ENCODE measurements at regions not wholly inside any gene's neighbourhood (a gene's known extent, or its start where the extent isn't known, plus 50 kb on each side); places are given as distances from the start of the nearest gene placed in this dataset.

DNA sequence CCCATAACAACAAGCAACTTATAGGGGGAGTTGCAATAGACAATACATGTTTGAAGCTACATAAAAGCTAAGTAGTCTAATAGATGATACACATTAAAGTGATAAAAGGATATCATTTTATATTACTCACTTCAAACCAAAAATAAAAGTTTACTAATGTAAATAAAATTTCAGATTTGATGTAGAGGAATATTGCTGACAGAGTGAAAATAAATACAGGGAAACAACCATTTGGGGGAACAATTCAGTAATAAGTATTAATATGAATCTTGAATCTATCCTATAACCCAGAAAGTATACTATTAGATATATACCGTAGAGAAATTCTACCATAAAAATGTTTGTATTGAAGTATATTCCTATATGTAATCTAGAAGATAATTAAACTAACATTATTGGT lies 1248.9 kb upstream of the EPHA6 start:
- no peak for DNase-seq

DNA sequence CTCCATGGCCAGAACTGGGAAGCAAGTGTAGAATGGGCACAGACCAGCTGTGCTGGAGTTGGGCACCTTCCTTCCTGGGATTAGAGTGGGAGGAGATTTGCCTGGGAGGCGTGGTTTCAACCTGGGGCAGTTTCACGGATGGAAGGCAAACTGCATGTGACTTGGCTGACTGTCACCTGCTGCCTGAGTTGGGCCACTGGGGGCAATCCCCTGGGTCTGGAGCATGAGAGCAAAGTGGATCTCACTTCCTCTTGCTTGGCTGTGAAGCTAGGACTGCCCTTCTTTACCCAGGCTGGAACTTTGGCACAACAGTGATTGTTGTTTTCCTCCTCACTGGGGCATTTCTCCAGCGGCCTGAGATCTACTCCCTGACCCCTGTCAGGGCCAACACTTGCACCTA lies 1247.0 kb upstream of the EPHA6 start:
- no peak for DNase-seq

DNA sequence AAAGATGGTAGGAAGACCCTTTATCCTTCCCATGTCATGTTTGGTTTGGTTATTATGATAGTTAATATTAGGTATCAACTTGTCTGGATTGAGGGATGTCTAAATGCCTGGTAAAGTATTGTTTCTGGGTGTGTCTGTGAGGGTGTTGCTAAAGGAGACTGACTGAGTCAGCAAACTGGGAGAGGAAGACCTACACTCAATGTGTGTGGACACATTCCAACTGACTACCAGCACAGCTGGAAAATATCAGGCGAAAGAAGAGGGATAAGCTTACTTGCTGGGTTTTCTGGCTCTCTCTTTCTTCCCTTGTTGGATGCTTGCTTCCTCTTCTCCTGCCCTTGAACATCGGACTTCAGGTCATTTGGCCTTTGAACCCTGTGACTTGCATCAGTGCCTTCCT lies 1227.6 kb upstream of the EPHA6 start:
- DNase-seq, result no peak

DNA sequence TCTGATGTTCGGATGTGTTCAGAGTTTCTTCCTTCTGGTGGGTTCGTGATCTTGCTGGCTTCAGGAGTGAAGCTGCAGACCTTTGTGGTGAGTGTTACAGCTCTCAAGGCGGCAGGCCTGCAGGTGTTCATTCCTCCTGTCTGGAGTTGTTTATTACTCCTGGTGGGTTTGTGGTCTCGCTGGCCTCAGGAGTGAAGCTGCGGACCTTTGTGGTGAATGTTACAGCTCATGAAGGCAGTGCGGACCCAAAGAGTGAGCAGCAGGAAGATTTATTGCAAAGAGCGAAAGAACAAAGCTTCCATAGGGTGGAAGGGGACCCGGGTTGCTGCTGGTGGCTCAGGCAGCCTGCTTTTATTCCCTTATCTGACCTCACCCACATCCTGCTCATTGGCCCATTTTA lies 1226.8 kb upstream of the EPHA6 start:
- peak; percentile 0 for DNase-seq

DNA sequence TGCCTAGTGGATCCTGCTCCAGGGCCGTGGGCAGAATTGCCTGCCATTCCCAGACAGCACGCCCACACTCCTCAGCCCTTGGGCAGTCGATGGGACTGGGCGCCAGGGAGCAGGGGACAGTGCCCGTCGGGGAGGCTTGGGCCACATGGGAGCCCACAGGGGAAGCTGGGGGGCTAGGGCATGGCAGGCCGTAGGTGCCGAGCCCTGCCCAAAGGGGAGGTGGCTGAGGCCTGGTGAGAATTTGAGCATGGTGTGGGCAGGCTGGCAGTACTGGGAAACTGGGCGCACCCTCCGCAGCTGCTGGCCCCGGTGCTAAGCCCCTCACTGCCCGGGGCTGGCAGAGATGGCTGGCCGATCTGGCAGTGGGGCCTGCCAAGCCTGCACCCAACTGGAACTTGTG lies 1225.9 kb upstream of the EPHA6 start:
- DNase-seq, result no peak

DNA sequence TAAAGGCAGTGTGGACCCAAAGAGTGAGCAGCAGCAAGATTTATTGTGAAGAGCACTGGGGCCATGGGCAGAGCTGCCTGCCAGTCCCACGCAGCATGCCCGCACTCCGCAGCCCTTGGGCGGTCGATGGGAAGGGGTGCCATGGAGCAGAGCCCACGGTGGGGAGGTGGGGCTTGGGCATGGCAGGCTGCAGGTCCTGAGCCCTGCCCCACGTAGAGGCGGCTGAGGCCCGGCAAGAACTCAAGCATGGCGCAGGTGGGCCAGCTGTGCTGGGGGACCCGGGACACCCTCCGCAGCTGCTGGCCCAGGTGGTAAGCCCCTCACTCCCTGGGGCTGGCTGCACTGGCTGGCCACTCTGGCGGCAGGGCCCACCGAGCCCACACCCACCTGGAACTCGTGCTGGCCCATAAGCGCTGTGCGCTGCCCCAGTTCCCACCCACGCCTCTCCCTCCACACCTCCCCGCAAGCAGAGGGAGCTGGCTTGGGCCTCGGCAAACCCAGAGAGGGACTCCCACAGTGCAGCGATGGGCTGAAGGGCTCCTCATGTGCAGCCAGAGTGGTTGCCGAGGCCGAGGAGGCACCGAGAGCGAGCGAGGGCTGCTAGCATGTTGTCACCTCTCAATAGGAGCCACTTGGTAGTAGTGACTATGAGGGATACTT lies 1218.8 kb upstream of the EPHA6 start:
- DNase-seq, result no peak

DNA sequence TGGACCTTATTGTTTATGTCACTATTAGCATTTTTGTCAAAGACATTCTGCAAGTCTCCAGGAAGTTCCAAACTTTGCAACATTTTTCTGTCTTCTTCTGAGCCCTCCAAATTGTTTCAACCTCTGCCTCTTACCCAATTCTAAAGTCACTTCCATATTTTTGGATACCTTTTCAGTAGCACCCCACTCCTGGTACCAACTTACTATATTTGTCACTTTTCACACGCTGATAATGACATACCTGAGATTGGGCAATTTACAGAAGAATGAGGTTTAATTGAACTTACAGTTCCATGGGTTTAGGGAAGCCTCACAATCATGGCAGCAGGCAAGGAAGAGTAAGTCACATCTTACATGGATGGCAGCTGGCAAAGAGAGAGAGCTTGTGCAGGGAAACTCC lies 1206.5 kb upstream of the EPHA6 start:
- DNase-seq, result no peak

DNA sequence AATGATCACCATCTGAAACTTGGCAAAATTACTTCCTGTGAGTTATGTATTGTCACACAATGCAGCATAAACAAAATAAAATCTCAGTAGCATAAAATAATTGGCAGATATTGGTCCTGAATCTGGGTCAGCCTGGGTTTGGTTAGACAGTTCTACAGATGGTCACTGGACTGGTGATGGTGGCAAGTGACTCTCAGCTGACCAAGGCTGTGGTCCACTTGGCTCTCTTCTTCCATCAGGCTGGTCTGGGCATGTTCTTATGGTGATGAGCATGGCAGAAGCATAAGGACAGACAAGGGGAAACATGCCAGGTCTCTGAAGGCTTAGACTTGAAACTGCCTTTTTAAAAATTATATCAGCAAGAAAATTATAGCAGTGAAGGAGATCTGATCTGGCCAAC lies 1205.0 kb upstream of the EPHA6 start:
- no peak for DNase-seq

DNA sequence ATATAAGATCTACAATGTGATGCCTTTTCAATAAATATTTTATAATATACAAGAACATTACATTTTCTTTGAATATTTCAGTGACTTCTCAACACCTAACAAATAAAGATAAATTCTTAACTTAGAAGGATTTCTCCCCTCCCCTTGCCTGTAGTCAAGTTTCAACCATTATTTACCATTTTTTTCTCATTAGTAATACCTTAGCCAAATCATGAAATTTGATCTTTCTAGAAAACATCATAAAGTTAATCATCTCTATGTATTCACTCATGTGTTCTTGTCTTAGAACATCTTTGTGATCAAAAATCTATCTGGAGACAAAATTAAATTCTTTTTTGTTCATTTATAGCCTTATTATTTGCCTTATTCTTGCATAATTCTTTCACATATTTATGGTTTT lies 1201.8 kb upstream of the EPHA6 start:
- no peak for DNase-seq

DNA sequence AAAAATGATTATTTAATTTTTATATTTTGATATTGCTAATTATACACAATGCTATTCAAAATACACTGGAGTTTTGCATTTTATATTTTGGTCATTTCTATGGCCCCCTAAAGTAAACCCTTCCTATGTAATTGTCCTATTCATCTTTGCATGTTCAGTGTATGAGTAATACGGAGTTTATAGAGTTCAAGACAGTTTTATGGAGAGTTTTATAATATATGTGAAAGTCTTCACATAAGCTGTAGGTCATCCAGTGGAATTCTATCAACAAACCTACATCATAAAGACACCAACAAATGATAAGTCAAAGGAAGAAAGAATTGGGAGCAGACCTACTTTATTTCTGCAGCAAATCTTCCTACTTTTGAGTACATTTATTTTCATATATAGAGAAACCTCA lies 1200.4 kb upstream of the EPHA6 start:
- no peak for DNase-seq

DNA sequence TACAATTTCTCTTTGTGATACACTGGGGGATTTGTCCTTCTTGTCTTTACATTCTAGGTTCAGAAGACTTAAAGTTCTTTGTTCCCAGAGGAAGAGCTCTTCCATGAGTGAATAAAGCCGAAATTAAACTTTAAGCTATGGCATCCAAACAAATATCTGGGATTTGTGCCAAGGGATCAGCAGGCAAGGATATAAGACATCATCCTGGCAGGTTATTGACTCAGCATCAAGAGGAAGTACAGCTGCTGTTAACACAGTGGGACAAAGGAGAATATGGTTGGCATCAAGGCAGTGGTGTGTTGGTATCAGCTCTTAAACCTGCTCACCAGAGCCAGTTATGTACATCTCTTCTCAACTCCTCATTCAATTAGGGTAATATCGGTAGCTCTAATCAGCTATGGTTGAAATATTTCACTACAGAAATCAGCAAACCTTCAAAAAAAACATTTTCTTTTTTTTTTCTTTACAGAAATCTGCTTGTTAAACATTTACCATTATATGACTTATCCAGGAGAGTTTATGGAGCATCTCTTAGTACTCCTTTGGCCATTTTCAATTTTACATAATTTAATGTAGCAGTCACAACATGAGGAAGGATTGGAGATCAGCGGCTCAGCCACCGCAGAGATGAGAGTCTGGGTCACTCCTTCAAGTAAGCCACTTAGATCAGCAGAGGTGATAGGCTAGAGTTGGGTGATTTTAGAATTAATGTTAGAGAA lies 1198.6 kb upstream of the EPHA6 start:
- DNase-seq, result no peak

DNA sequence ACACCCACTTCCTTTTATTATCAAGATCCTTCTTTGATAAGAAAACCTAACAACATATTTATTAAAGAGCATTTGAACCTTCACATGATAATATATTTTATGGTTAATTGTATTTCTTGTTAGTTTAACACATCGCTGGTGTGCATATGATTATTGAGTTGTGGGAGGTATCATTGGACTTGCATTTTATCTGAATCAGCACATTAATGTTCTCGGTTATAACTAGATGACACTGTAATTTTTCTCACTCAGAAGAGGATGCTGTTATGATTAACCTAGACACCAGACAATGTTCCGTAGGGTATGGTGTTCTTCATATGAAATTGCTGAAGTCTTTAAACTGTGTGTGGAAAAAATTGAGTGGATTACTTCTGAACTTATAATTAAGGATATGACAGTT lies 1188.3 kb upstream of the EPHA6 start:
- DNase-seq, result no peak

DNA sequence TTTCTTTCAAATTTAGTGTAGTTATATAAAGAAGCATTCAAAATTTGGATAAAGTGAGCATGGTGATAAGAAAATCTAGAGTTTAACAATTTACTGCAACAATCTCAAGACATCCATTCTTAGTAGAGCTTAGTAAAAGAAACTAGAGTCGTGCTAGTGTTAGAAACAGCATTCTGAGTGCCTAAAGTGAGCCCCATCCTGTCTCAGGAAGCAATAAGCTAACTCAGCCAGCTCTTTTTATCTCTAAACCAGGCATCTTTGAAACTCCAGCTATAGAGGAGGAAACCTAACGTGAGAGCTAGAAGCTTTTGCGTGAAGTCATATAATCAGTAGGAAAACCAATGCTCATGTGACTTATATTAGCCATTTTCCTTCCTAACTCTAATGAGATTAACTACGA lies 1187.1 kb upstream of the EPHA6 start:
- no peak for DNase-seq

DNA sequence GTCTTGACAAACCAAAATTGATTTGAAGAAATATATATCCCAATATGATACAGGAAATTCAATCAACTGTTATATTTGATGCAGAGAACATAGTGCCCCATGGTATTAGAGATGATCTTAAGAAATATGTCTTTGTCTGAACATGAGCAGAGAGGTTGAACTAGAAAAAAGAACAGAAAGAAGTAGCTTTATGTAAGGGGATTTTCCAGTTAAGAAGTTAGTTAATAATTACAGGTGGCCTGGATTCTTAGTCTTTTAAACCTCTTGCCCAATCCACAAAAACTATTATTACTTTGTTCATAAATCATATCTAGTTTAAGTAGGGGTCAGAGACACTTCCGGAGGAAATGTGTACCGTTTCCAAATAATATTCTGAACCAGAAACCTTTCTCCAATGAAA lies 1186.7 kb upstream of the EPHA6 start:
- no peak for DNase-seq

DNA sequence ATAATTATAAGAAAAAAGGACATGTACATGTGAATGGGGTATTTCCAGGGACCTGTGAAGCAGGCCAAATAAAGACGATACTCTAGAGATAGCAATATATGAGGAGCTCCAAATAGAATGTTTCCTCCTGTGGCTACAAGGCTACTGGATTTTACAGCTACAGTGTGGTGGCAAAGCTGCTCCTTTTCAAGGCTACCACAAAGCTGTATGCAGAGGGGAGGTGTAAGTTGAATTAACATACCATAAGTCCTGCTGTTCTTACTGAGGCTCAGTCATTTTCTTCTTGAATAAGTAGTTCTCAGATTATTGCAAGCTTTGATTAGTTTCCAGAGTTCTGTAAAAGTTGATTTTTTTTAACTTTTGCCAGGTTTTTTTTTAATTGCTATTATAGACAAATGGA lies 1184.6 kb upstream of the EPHA6 start:
- no peak for DNase-seq

DNA sequence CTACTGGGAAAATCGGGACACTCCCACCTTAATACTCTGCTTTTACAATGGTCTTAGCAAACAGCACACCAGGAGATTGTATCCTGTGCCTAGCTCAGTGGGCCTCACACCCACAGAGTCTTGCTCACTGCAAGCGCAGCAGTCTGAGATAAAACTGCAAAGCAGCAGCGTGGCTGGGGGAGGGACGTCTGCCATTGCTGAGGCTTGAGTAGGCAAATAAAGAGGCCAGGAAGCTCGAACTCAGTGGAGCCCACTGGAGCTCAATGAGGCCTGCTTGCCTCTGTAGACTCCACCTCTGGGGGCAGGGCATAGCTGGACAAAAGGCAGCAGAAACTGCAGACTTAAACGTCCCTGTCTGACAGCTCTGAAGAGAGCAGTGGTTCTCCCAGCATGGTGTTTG lies 1169.1 kb upstream of the EPHA6 start:
- DNase-seq, result no peak

DNA sequence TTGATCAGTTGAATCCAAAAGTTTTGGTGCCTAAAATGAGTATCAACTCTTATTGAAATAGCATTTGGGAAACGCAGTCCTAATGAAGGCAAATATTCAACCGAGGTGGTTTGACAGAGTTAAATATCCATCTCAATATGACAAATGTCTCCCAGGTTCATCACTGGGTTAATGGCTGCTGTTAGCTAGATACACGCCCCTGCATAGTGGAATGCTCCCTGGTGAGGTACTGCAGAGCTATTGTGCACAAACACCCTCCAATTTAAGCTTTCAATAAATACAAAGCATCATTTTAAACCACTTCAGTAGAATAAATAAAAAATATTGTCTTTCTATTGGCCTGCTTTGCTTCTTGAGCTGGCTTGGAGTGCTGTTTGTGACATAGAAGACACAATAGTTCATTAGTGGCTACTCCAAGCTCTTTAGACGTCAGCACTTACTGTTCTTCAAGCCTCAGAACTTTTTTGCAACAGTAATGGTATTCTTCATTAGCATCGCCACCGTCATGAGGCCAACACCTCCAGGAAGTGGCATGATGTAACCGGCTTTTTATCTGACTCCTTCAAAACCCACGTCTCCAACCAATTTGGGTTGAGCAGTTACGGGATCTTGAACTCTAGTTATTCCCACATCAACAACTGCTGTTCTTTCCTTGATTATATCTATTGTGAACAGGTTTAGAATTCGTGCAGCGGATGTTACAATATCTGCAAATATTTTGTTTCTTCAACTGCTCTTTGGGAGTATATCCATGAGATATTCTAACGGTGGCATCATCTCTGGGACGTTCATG lies 1159.6 kb upstream of the EPHA6 start:
- no peak for DNase-seq

DNA sequence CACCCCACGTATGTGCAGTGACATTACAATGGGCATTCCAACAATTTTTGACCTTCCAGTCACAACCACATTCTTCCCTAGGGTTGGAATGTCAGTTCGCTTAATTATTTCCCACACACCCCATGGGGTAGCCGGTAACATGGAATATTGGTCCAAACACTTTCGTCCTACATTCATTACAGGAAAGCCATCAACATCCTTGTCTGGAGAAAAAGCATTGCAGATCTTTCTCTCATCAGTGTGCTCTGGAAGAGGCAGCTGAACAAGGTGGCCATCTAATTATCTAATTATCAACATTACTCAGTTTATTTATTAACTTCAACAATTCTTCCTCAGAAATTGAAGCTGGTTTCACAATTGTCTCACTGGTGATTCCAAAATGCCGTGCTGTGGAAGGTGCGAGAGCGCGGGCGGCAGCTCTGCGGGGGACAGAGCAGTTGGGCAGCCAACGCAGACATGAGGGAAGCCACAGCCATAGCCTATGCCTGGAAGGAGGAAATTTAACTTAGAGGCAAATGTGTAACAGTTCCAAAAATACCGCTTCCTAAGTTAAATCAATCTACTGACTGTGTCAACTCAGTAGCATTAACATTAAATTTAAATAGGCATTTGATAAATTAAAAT lies 1158.9 kb upstream of the EPHA6 start:
- DNase-seq, result no peak

DNA sequence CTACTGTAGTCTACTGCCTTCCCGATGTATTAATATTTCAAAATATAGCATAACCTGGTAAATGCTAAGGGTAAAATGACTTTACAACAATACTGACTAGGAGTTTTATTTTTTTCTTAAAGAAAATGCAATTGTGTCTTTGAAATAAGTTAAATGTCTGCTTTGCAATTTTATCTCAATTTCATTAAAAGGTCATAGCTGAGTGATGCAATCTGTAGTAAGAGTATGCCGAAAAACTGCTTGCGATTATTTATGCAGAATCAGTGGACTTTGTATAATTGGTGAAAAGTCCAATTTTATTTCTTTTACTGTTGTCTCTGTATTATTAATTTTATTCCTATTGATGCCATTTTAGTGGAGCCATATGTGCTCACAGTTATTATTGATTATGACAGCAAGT lies 1143.6 kb upstream of the EPHA6 start:
- no peak for DNase-seq

DNA sequence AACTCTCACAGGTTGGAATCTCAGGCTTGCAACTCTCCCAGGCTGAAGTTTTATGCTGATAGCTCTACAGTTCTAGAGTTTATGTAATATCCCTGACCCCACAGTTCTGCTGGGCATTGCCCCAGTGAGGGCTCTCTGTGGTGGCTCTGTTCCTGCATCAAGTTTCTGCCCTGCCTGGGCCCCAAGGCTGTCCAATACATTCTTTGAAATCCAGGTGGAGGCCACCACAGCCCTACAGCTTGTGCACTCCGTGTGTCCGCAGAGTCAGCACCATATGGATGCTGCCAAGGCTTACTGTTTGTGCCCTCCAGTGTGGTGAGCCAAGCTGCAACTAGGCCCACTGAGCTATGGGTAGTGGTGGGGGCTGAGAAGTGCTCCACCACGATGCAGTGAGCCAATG lies 1141.2 kb upstream of the EPHA6 start:
- no peak for DNase-seq

DNA sequence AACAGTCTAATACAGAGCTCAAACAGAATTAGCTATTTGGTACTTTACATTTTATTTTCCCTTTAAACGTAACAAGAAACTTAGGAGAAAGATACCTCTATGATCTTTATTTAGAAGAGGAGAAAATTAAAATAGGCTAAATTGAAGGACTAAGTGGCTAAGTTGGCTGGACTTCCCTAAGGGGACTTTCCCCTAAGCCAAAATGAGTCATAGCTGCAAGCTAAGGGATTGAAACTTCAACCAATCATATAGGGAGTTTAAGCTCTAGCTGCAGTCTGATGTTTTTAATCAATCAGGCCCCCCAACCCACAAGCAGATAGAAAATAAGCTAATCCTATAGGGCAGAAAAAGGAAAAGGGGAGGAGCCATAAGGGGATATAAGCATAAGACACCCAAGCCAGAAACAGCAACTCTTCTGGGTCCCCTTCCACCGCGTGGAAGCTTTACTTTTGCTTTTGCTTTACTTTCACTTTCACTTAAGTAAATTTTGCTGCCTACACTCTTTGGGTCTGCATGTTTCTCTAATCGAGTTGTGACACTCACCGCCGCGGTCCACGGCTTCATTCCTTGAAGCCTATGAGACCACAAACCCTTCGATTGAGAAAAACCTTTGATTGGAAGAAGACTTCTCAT lies 1108.5 kb upstream of the EPHA6 start:
- peak; percentile 40 for DNase-seq

DNA sequence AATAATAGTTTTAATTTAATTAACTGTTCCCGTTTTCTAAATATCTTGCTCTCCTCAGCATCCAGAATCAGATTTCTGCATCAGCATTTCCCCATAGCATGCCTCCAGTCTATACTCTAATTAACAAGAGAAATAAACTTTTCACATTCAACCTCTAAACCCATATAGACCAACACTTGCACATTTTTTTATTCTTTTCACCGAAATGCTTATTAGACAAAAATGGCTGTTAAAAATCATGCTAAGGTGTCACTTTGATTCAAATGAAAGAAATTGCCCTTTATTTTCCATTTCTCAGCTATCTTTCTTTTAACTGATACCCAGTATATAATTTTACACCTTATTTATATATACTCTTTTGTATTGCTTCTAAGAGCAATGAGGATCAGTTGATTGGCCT lies 1107.1 kb upstream of the EPHA6 start:
- DNase-seq, result no peak

DNA sequence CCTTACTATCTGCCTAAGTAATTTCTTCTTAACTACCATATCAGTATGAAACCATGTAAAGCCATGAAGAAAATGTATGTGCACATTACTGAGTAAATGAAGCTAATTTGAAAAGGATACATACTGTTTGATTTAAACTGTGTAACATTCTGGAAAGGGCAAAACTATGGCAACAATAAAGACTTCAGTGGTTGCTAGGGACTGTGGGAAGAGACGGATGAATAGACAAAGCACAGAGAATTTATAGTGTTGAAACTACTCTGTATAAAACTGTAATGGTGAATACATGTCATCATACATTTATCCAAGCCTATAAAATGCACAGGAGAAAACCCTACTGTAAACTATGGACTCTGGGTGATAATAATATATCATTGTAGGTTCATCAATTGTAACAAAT lies 1103.7 kb upstream of the EPHA6 start:
- DNase-seq, result no peak

Measured in hematopoietic multipotent progenitor cell treated with erythropoietin and hydrocortisone succinate and interleukin-3 and kit ligand, for 4 days (in vitro differentiated cells).